Transverse colon (tissue), 4 donors: ENCODE measurements at regions not wholly inside any gene's neighbourhood (a gene's known extent, or its start where the extent isn't known, plus 50 kb on each side); places are given as distances from the start of the nearest gene placed in this dataset.

Experiments
- DNase-seq: peaks from one replicate; pipeline ENCODE4 v3.0.0-alpha.2; 2019
- H3K27ac ChIP-seq, 4 donors: fragments of 200-600 bp; sonication (generic); 2 replicates each; pipeline ENCODE4 v1.5.1; 2016 to 2018; ENCODE audit warnings: inconsistent platforms in 4 of 4
- H3K27me3 ChIP-seq: fragments of 200-600 bp; sonication (generic); 2 replicates; pipeline ENCODE4 v1.5.1; 2017; ENCODE audit warnings: inconsistent platforms
- H3K36me3 ChIP-seq, 4 donors: fragments of 200-600 bp; sonication (generic); 2 replicates each; pipeline ENCODE4 v1.5.1; 2017 to 2019; ENCODE audit warnings: inconsistent platforms in 4 of 4
- H3K4me1 ChIP-seq, 4 donors: fragments of 200-600 bp; sonication (generic); 2 replicates each; pipeline ENCODE4 v1.5.1; 2017 to 2020; ENCODE audit warnings: inconsistent platforms in 4 of 4
- H3K4me3 ChIP-seq, 4 donors: fragments of 200-600 bp; sonication (generic); 1 replicate in 1 of 4; 2 replicates in 3 of 4; pipeline versions ENCODE4 v1.5.1 to v1.6.1; 2017 to 2019; ENCODE audit warnings: inconsistent platforms in 4 of 4
- H3K9me3 ChIP-seq, 2 donors: fragments of 200-600 bp; sonication (generic); 2 replicates each; pipeline ENCODE4 v1.5.1; 2017 to 2019; ENCODE audit warnings: inconsistent platforms in 2 of 2
- CTCF ChIP-seq, 5 experiments: fragments of 200-600 bp in 3 of 5; fragments of 450-650 bp in 2 of 5; sonication (generic) in 3 of 5; IDR thresholded peaks; 1 replicate in 2 of 5; 2 replicates in 3 of 5; pipeline ENCODE4 v1.5.1; 2016 to 2017; ENCODE audit warnings: antibody characterized with exemption in 5 of 5, inconsistent platforms in 3 of 5, mild to moderate bottlenecking in 2 of 5, moderate library complexity in 1 of 5
- EP300 ChIP-seq: sonication (generic); formaldehyde crosslinking; IDR thresholded peaks from one replicate; pipeline ENCODE4 v1.6.1; 2017; ENCODE audit warnings: antibody characterized with exemption, low read depth
- POLR2A ChIP-seq: fragments of 450-650 bp; IDR thresholded peaks from one replicate; pipeline ENCODE4 v1.6.1; 2016; ENCODE audit warnings: antibody characterized with exemption, mild to moderate bottlenecking, moderate library complexity
- POLR2AphosphoS5 ChIP-seq, 3 donors: sonication (generic); formaldehyde crosslinking; IDR thresholded peaks; one replicate each; pipeline ENCODE4 v1.6.1; 2016; ENCODE audit warnings: antibody characterized with exemption in 3 of 3
- WGBS, 2 donors: methylation state at CpG; one replicate each; pipeline ENCODE4 v1.1.5; 2018; ENCODE audit warnings: low coverage in 1 of 2; 5-methylcytosine and 5-hydroxymethylcytosine counted together
- in situ Hi-C, 4 donors: fragments of 200-750 bp; cut with MboI; loops; one replicate each; pipeline versions ENCODE4 v1.15.0 to v1.15.1; 2017; ENCODE audit warnings: low sequenced_read_pairs in 3 of 4, low pct_ligation_motif_present in 1 of 4, low pct_unique_long_range_greater_than_20kb in 1 of 4
- intact Hi-C: fragments of 100-400 bp; cut with DNase I; formaldehyde crosslinking; loops from one replicate; pipeline ENCODE4 v1.15.1; 2023; ENCODE audit warnings: low total_unique reads

- H3K36me3 ChIP-seq: no peaks in the 10 kb centered on the region
- H3K4me3 ChIP-seq: no peak overlapping the region
- TF ChIP-seq CTCF (IDR thresholded peaks at IDR 0.05) (no peak), POLR2AphosphoS5 (IDR thresholded peaks at IDR 0.05) (no peak), EP300 (no peak), POLR2A (no peak)
- in situ Hi-C loops: no loop called here
- no peaks in the 10 kb centered on the region for H3K27me3 ChIP-seq
- intact Hi-C loops: no loop called here
- no peak for DNase-seq
- H3K27ac ChIP-seq: no peak overlapping the region
- H3K9me3 ChIP-seq: no peaks in the 10 kb centered on the region
- H3K4me1 ChIP-seq: no peaks in the 10 kb centered on the region
- WGBS, 2 donors: 50 to 67% methylated on average over 1 of the region's 1 CpG
These were observed 148.0 kb downstream of the ANKRD7 start for GRCh38 chr7:118372530-118372929.

GRCh38 chr7:118389629-118390028, 165.1 kb downstream of the ANKRD7 start:
- in situ Hi-C loops (no loop called here), intact Hi-C loops (no loop called here)
- no peak for DNase-seq
- no peaks in the 10 kb centered on the region for H3K4me1 ChIP-seq
- no peak overlapping the region for H3K27ac ChIP-seq
- TF ChIP-seq CTCF (IDR thresholded peaks at IDR 0.05) (no peak), POLR2A (no peak), POLR2AphosphoS5 (IDR thresholded peaks at IDR 0.05) (no peak), EP300 (no peak)
- H3K9me3 ChIP-seq: no peaks in the 10 kb centered on the region
- WGBS, 2 donors: 73 to 81% methylated on average over 3 of the region's 3 CpGs
- no peak overlapping the region for H3K4me3 ChIP-seq
- no peaks in the 10 kb centered on the region for H3K36me3 ChIP-seq
- H3K27me3 ChIP-seq: no peaks in the 10 kb centered on the region

DNA sequence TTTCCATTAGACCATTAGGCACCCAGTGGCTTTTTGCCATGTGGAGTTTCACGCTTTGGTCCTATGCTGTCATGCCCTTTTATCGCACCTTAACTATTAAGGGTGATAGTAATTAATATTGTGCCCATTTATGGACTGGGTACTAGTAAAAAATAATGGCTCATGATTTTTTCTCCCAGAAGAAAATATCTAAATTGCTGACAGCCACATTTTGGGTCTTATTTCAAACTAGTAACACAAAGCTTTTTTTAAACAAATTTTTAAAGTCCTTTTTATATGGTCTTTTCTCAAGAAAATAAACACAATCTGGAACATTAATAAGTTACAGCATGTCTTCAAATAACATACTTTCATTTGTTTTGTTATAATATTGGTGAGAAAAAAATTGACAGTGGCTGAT, 179.7 kb downstream of the ANKRD7 start:
- in situ Hi-C loops (no loop called here), intact Hi-C loops (no loop called here)
- Histone ChIP-seq H3K4me3 (no peak overlapping the region), H3K9me3 (no peaks in the 10 kb centered on the region), H3K27me3 (no peaks in the 10 kb centered on the region), H3K4me1 (no peaks in the 10 kb centered on the region), H3K27ac (no peak overlapping the region), H3K36me3 (no peaks in the 10 kb centered on the region)
- TF ChIP-seq POLR2A: no peak
- no peak for TF ChIP-seq CTCF (IDR thresholded peaks at IDR 0.05)
- no peak for TF ChIP-seq EP300
- TF ChIP-seq POLR2AphosphoS5 (IDR thresholded peaks at IDR 0.05): no peak
- no peak for DNase-seq
- WGBS, 2 donors: 90 to 94% methylated on average over 2 of the region's 2 CpGs

DNA sequence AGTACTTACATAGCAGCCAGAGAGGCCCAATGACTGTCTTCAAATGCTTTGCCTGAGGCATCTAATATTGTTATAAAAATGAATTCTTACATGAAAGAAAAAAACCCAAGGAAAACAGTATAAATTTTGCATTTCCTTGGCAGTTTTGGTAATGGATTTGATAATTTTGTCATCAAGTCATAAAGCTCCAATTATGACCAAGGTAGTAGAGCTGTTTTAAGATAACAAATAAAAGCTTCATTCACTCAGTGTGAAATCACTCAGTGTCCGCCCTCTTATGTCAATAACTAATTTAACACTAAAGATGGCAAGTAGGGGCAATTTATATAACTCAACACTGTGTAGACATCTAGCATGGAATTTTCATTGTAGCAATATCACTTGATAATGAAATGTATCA, 193.9 kb downstream of the ANKRD7 start:
- no peak for DNase-seq
- intact Hi-C loops: no loop called here
- TF ChIP-seq POLR2A: no peak

DNA sequence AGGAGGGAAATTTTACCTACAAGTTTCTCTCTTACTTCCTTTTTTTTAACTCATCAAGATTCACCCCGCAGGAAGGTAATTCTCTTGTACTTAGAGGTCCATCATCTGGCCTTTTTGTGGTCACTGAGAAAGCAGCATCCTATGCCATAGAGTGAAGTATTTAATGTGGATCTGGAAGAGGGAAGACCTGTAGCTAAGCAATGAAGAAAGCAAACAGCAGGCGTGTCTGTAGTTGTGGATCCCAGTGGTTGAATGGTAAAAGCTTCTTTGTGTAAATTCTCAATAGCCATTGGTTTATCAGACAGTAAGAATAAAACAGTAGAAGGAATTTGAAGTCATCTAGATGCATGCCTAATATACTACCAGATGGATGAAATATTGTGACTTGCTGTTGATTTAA, 196.4 kb downstream of the ANKRD7 start:
- 78 to 83% methylated on average over 2 of the region's 2 CpGs for WGBS, 2 donors
- Histone ChIP-seq H3K27ac (no peak overlapping the region), H3K4me3 (no peak overlapping the region), H3K9me3 (no peaks in the 10 kb centered on the region), H3K36me3 (no peaks in the 10 kb centered on the region), H3K27me3 (no peaks in the 10 kb centered on the region), H3K4me1 (no peaks in the 10 kb centered on the region)
- intact Hi-C loops: no loop called here
- DNase-seq: no peak
- no peak for TF ChIP-seq CTCF (IDR thresholded peaks at IDR 0.05)
- TF ChIP-seq POLR2AphosphoS5 (IDR thresholded peaks at IDR 0.05): no peak
- no peak for TF ChIP-seq EP300
- TF ChIP-seq POLR2A: no peak
- in situ Hi-C loops: no loop called here

More for the DNA sequence above, 193.9 kb downstream of the ANKRD7 start:
- Histone ChIP-seq H3K36me3 (no peaks in the 10 kb centered on the region), H3K27me3 (no peaks in the 10 kb centered on the region), H3K27ac (no peak overlapping the region), H3K4me3 (no peak overlapping the region), H3K9me3 (no peaks in the 10 kb centered on the region), H3K4me1 (no peaks in the 10 kb centered on the region)
- in situ Hi-C loops: no loop called here
- 14 to 62% methylated on average over 1 of the region's 1 CpG for whole genome bisulfite sequencing, 2 donors
